ENCODE measurements at regions not wholly inside any gene's neighbourhood (a gene's known extent, or its start where the extent isn't known, plus 50 kb on each side); places are given as distances from the start of the nearest gene placed in this dataset.

DNA sequence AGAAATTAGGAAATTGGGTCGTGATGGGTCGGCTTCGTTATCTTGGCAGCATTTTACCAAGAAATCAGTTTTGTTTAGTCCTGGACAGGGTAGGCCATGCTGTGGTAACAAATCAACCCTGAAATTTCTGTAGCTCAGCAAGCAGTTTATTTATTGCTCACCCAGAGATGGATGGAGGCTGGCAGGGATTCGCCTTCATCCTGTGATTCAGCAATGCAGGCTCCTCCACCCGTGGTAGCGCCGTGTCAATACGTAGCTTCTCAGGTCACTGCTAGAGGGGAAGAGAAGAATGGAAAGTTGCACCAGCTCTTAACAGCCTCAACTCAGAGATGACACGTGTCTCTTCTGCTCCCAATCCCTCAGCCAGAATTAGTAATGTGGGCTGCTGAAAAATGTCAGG, 157.0 kb upstream of the SGK1 start:
- Histone ChIP-seq H3K4ac (replicated peaks; ENCODE audit: insufficient read length, low read depth, low read length) (no peak overlapping the region), H2BK5ac (ENCODE audit: low read depth, low read length) (no peak overlapping the region)
- WGBS, 2 experiments (ENCODE audit: extremely low coverage in 1 of 2, insufficient coverage in 1 of 2, insufficient read length in 1 of 2, insufficient replicate concordance in 2 of 2, low coverage in 1 of 2, low lambda C conversion rate in 2 of 2, missing lambda C conversion rate in 1 of 2), result 88% methylated on average over 9 of the region's 9 CpGs; no CpG with 5 or more reads in 1 of the 2 experiments

More for the DNA sequence above, 157.0 kb upstream of the SGK1 start:
- DNase-seq (ENCODE audit: low read depth in 1 of 2, low spot score in 2 of 2), result no peak
- no peak for FAIRE-seq
- Histone ChIP-seq H2BK15ac (ENCODE audit: low read length) (no peak overlapping the region), H4K91ac (replicated peaks; ENCODE audit: insufficient read length, low read length) (no peak overlapping the region), H3K4me1 (replicated peaks in 1 of 4; ENCODE audit: control insufficient read depth in 3 of 4, insufficient read depth in 4 of 4, low read length in 3 of 4) (no peaks in the 10 kb centered on the region), H4K5ac (ENCODE audit: insufficient read length, low read depth, low read length) (no peak overlapping the region), H2BK12ac (ENCODE audit: low read depth, low read length) (no peak overlapping the region), H2BK20ac (ENCODE audit: low read length) (no peak overlapping the region), H3K4me3 (ENCODE audit: extremely low read depth in 1 of 4, insufficient read depth in 2 of 4, low read depth in 3 of 4, low read length in 4 of 4) (no peak overlapping the region), H4K8ac (ENCODE audit: extremely low read depth, insufficient read depth, low read length) (no peak overlapping the region), H3K27me3 (replicated peaks in 1 of 4; ENCODE audit: control insufficient read depth in 3 of 4, extremely low read depth in 1 of 4, insufficient read depth in 3 of 4, low read length in 3 of 4) (no peaks in the 10 kb centered on the region), H3K14ac (ENCODE audit: insufficient read length) (no peak overlapping the region), H2AFZ (ENCODE audit: low read length) (no peak overlapping the region), H2BK120ac (replicated peaks; ENCODE audit: low read depth, low read length) (no peak overlapping the region), H3K56ac (replicated peaks; ENCODE audit: insufficient read length, low read depth, low read length) (no peak overlapping the region), H3K79me2 (ENCODE audit: control insufficient read depth in 1 of 2, insufficient read depth in 2 of 2, low read length in 2 of 2) (no peaks in the 10 kb centered on the region), H3K23me2 (ENCODE audit: low read depth, low read length) (no peaks in the 10 kb centered on the region; the same call in 1 of the 2 replicates), H3K79me1 (ENCODE audit: low read depth, low read length) (no peaks in the 10 kb centered on the region), H3K4me2 (ENCODE audit: insufficient read depth in 1 of 2, low read depth in 2 of 2, low read length in 2 of 2) (no peak overlapping the region), H3K27ac (ENCODE audit: low read depth, low read length) (no peak overlapping the region), H3K9me3 (ENCODE audit: insufficient read depth in 2 of 2, low read depth in 1 of 2, low read length in 1 of 2) (no peaks in the 10 kb centered on the region), H4K20me1 (replicated peaks in 1 of 2; ENCODE audit: control insufficient read depth in 1 of 2, insufficient read depth in 2 of 2, low read length in 2 of 2) (no peaks in the 10 kb centered on the region), H2AK5ac (ENCODE audit: low read depth, low read length) (no peak overlapping the region), H3K36me3 (ENCODE audit: control insufficient read depth in 2 of 4, insufficient read depth in 4 of 4, low read length in 3 of 4) (no peaks in the 10 kb centered on the region), H3K9ac (replicated peaks in 1 of 4; ENCODE audit: extremely low read depth in 1 of 4, low read depth in 3 of 4, low read length in 3 of 4) (no peak overlapping the region), H3K23ac (ENCODE audit: insufficient read length) (no peak overlapping the region), H3K18ac (ENCODE audit: extremely low read depth, low read length) (no peak overlapping the region)
- CTCF ChIA-PET (ENCODE audit: partially characterized antibody), result interaction anchor here (0.7 to 1.6 kb wide), 5 partner anchors 10 to 390 kb away, joined by 3 to 5 read pairs (median 4); no protein-coding TSS in a partner anchor
- TF ChIP-seq, protein P1, sequence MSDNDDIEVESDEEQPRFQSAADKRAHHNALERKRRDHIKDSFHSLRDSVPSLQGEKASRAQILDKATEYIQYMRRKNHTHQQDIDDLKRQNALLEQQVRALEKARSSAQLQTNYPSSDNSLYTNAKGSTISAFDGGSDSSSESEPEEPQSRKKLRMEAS (IDR thresholded peaks at IDR 0.05), result no peak
- no peak for TF ChIP-seq TCF12 (IDR thresholded peaks at IDR 0.05; ENCODE audit: low read depth, low read length)
- POLR2A ChIA-PET (ENCODE audit: partially characterized antibody), result interaction anchor here (0.7 kb wide), 1 partner anchor 186 kb away, joined by 4 read pairs; no protein-coding TSS in a partner anchor
